OCI-LY3 (cell line): ENCODE measurements at regions not wholly inside any gene's neighbourhood (a gene's known extent, or its start where the extent isn't known, plus 50 kb on each side); places are given as distances from the start of the nearest gene placed in this dataset.

Experiments used
- EZH2phosphoT487 ChIP-seq: fragments of 200-600 bp; shearing (Covaris generic); IDR thresholded peaks from 2 replicates; pipeline ENCODE4 v1.6.1; 2018; ENCODE audit warnings: antibody characterized with exemption, mixed run types, low read depth
- TF ChIP-seq, protein P1 (sequence below): fragments of 200-600, 300-600 bp; sonication (generic); IDR thresholded peaks from 2 replicates; pipeline ENCODE4 v1.5.1; 2014; ENCODE audit warnings: antibody characterized with exemption, low read length, low read depth

DNA sequence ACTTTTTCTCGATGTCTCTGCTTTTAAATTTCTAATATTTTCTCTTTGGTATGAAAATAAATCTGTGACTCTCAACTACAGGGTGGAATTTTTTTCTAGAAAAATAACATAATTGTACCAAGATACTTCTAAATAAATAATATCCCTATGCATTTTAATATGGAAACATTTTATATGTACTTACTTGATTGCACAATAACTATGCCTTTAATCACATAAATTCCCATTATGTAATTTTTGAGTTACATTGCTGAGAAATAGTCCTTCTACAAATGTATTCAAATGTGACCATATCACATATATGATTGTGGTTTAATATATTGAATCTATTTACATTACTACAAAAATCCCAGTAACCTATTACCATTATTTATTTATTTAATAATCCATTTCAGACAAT is 1543.3 kb upstream of the PABPC4L start:
- TF ChIP-seq, protein P1, sequence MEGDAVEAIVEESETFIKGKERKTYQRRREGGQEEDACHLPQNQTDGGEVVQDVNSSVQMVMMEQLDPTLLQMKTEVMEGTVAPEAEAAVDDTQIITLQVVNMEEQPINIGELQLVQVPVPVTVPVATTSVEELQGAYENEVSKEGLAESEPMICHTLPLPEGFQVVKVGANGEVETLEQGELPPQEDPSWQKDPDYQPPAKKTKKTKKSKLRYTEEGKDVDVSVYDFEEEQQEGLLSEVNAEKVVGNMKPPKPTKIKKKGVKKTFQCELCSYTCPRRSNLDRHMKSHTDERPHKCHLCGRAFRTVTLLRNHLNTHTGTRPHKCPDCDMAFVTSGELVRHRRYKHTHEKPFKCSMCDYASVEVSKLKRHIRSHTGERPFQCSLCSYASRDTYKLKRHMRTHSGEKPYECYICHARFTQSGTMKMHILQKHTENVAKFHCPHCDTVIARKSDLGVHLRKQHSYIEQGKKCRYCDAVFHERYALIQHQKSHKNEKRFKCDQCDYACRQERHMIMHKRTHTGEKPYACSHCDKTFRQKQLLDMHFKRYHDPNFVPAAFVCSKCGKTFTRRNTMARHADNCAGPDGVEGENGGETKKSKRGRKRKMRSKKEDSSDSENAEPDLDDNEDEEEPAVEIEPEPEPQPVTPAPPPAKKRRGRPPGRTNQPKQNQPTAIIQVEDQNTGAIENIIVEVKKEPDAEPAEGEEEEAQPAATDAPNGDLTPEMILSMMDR, result no peak
- no peak for TF ChIP-seq EZH2phosphoT487
